Activated T-helper 1 cell treated with anti-CD3 and anti-CD28 coated beads, Interleukin-12 subunit alpha, Interleukin-12 subunit beta, Interleukin-2, Interleukin-4 antibody, amounts not matched to agents 30 ng/mL and 10 ng/mL and 1 ng/mL, durations not matched to agents 14 hours and 24 hours and 36 hours (primary cell): ENCODE measurements at regions not wholly inside any gene's neighbourhood (a gene's known extent, or its start where the extent isn't known, plus 50 kb on each side); places are given as distances from the start of the nearest gene placed in this dataset.

Experiments
- DNase-seq: peaks from one replicate; pipeline ENCODE4 v3.0.0; 2021; ENCODE audit warnings: low spot score
- H3K27ac Mint-ChIP-seq: one replicate; pipeline ENCODE4 v1.8.0; 2021; ENCODE audit warnings: mild to moderate bottlenecking, mixed read lengths
- H3K27me3 Mint-ChIP-seq: one replicate; pipeline ENCODE4 v1.8.0; 2022; ENCODE audit warnings: mild to moderate bottlenecking, moderate library complexity, mixed read lengths; ENCODE audit not compliant: insufficient read depth
- H3K36me3 Mint-ChIP-seq: one replicate; pipeline ENCODE4 v1.8.0; 2021; ENCODE audit warnings: low read depth, mixed read lengths
- H3K4me1 Mint-ChIP-seq: one replicate; pipeline ENCODE4 v1.8.0; 2021; ENCODE audit warnings: low read depth, mixed read lengths
- H3K4me3 Mint-ChIP-seq: one replicate; pipeline ENCODE4 v1.8.0; 2021; ENCODE audit warnings: mild to moderate bottlenecking, moderate library complexity, mixed read lengths
- H3K9me3 Mint-ChIP-seq: one replicate; pipeline ENCODE4 v1.8.0; 2021; ENCODE audit warnings: mixed read lengths
- intact Hi-C: fragments of 100-400 bp; cut with micrococcal nuclease; formaldehyde crosslinking; loops from one replicate; pipeline ENCODE4 v1.15.1; 2024

- DNase-seq, result no peak
- Mint-ChIP-seq H3K27ac (no peak overlapping the region), H3K27me3 (no peaks in the 10 kb centered on the region), H3K36me3 (no peaks in the 10 kb centered on the region), H3K9me3 (peaks cover 8% of the 10 kb centered on the region), H3K4me1 (no peaks in the 10 kb centered on the region), H3K4me3 (no peak overlapping the region)
- intact Hi-C loops, result no loop called here
Measured at GRCh38 chr13:22665506-22665905, 515.3 kb upstream of the SGCG start.

GRCh38 chr13:22690756-22691155 is 490.0 kb upstream of the SGCG start:
- no peaks in the 10 kb centered on the region for H3K36me3 Mint-ChIP-seq
- H3K27me3 Mint-ChIP-seq, result no peaks in the 10 kb centered on the region
- intact Hi-C loops, result no loop called here
- no peak overlapping the region for H3K27ac Mint-ChIP-seq
- peaks cover 28% of the 10 kb centered on the region for H3K9me3 Mint-ChIP-seq
- no peak overlapping the region for H3K4me3 Mint-ChIP-seq
- H3K4me1 Mint-ChIP-seq, result no peaks in the 10 kb centered on the region
- no peak for DNase-seq

GRCh38 chr13:22693691-22694090 is 487.1 kb upstream of the SGCG start:
- intact Hi-C loops, result no loop called here
- no peaks in the 10 kb centered on the region for H3K27me3 Mint-ChIP-seq
- no peaks in the 10 kb centered on the region for H3K4me1 Mint-ChIP-seq
- peaks cover 28% of the 10 kb centered on the region for H3K9me3 Mint-ChIP-seq
- no peak overlapping the region for H3K4me3 Mint-ChIP-seq
- no peak for DNase-seq
- H3K27ac Mint-ChIP-seq, result no peak overlapping the region
- no peaks in the 10 kb centered on the region for H3K36me3 Mint-ChIP-seq

- H3K27ac Mint-ChIP-seq, result no peak overlapping the region
- DNase-seq, result no peak
- no peak overlapping the region for H3K4me3 Mint-ChIP-seq
- peaks cover 24% of the 10 kb centered on the region for H3K9me3 Mint-ChIP-seq
- H3K4me1 Mint-ChIP-seq, result no peaks in the 10 kb centered on the region
- H3K36me3 Mint-ChIP-seq, result no peaks in the 10 kb centered on the region
- intact Hi-C loops, result no loop called here
- no peaks in the 10 kb centered on the region for H3K27me3 Mint-ChIP-seq
Measured at GRCh38 chr13:22696433-22696832, 484.3 kb upstream of the SGCG start.

GRCh38 chr13:22698467-22698866 is 482.3 kb upstream of the SGCG start:
- Mint-ChIP-seq H3K4me1 (no peaks in the 10 kb centered on the region), H3K27ac (no peak overlapping the region), H3K9me3 (peaks cover 19% of the 10 kb centered on the region), H3K36me3 (no peaks in the 10 kb centered on the region), H3K4me3 (no peak overlapping the region), H3K27me3 (no peaks in the 10 kb centered on the region)
- intact Hi-C loops, result no loop called here
- no peak for DNase-seq

- Mint-ChIP-seq H3K27ac (no peak overlapping the region), H3K4me1 (no peaks in the 10 kb centered on the region), H3K27me3 (no peaks in the 10 kb centered on the region), H3K4me3 (no peak overlapping the region), H3K9me3 (peaks cover 23% of the 10 kb centered on the region), H3K36me3 (no peaks in the 10 kb centered on the region)
- no peak for DNase-seq
- intact Hi-C loops, result no loop called here
Measured at GRCh38 chr13:22700246-22700887, 480.4 kb upstream of the SGCG start.

- Mint-ChIP-seq H3K36me3 (no peaks in the 10 kb centered on the region), H3K4me3 (no peak overlapping the region), H3K4me1 (no peaks in the 10 kb centered on the region), H3K27me3 (no peaks in the 10 kb centered on the region), H3K27ac (no peak overlapping the region), H3K9me3 (peaks cover 13% of the 10 kb centered on the region)
- DNase-seq, result no peak
- intact Hi-C loops, result no loop called here
Measured at GRCh38 chr13:22703601-22704209, 477.1 kb upstream of the SGCG start.

GRCh38 chr13:22707946-22708345 is 472.8 kb upstream of the SGCG start:
- peaks cover 19% of the 10 kb centered on the region for H3K9me3 Mint-ChIP-seq
- no peaks in the 10 kb centered on the region for H3K36me3 Mint-ChIP-seq
- DNase-seq, result no peak
- H3K27ac Mint-ChIP-seq, result no peak overlapping the region
- no peaks in the 10 kb centered on the region for H3K4me1 Mint-ChIP-seq
- no peaks in the 10 kb centered on the region for H3K27me3 Mint-ChIP-seq
- intact Hi-C loops, result no loop called here
- no peak overlapping the region for H3K4me3 Mint-ChIP-seq

GRCh38 chr13:22717036-22717435 is 463.7 kb upstream of the SGCG start:
- DNase-seq, result no peak
- Mint-ChIP-seq H3K4me1 (no peaks in the 10 kb centered on the region), H3K36me3 (no peaks in the 10 kb centered on the region), H3K27ac (no peak overlapping the region), H3K27me3 (no peaks in the 10 kb centered on the region), H3K9me3 (peaks cover 7% of the 10 kb centered on the region), H3K4me3 (no peak overlapping the region)
- intact Hi-C loops, result no loop called here

GRCh38 chr13:22726726-22727125 is 454.1 kb upstream of the SGCG start:
- intact Hi-C loops, result no loop called here
- H3K4me3 Mint-ChIP-seq, result no peak overlapping the region

GRCh38 chr13:22735011-22735995 is 445.5 kb upstream of the SGCG start:
- intact Hi-C loops, result no loop called here
- Mint-ChIP-seq H3K4me1 (no peaks in the 10 kb centered on the region), H3K27ac (no peak overlapping the region), H3K4me3 (no peak overlapping the region), H3K9me3 (peaks cover 6% of the 10 kb centered on the region), H3K27me3 (no peaks in the 10 kb centered on the region), H3K36me3 (no peaks in the 10 kb centered on the region)
- DNase-seq, result no peak

More at GRCh38 chr13:22726726-22727125, 454.1 kb upstream of the SGCG start:
- Mint-ChIP-seq H3K27me3 (no peaks in the 10 kb centered on the region), H3K4me1 (no peaks in the 10 kb centered on the region), H3K9me3 (peaks cover 6% of the 10 kb centered on the region), H3K36me3 (no peaks in the 10 kb centered on the region), H3K27ac (no peak overlapping the region)
- no peak for DNase-seq

- Mint-ChIP-seq H3K27ac (no peak overlapping the region), H3K9me3 (peaks cover 9% of the 10 kb centered on the region), H3K4me3 (no peak overlapping the region), H3K27me3 (no peaks in the 10 kb centered on the region), H3K4me1 (no peaks in the 10 kb centered on the region), H3K36me3 (no peaks in the 10 kb centered on the region)
- no peak for DNase-seq
- intact Hi-C loops, result no loop called here
Measured at GRCh38 chr13:22736084-22736767, 444.6 kb upstream of the SGCG start.

- H3K27ac Mint-ChIP-seq, result no peak overlapping the region
- no peaks in the 10 kb centered on the region for H3K4me1 Mint-ChIP-seq
- peaks cover 9% of the 10 kb centered on the region for H3K9me3 Mint-ChIP-seq
- intact Hi-C loops, result no loop called here
- H3K36me3 Mint-ChIP-seq, result no peaks in the 10 kb centered on the region
- H3K4me3 Mint-ChIP-seq, result no peak overlapping the region
- DNase-seq, result no peak
- H3K27me3 Mint-ChIP-seq, result no peaks in the 10 kb centered on the region
Measured at GRCh38 chr13:22736768-22737092, 444.0 kb upstream of the SGCG start.
